ENCODE measurements at regions not wholly inside any gene's neighbourhood (a gene's known extent, or its start where the extent isn't known, plus 50 kb on each side); places are given as distances from the start of the nearest gene placed in this dataset.

- TF ChIP-seq POLR2A (IDR thresholded peaks at IDR 0.05): no peak
- no peak for TF ChIP-seq CTCF (IDR thresholded peaks at IDR 0.05 in 4 of 5, conservative IDR thresholded peaks at IDR 0.05 in 1 of 5)
Measured at GRCh38 chr18:44626236-44626635, 54.5 kb upstream of the SETBP1 start.
